Activated naive CD4-positive, alpha-beta T cell treated with anti-CD3 and anti-CD28 coated beads, Interleukin-2, amount 10 ng/mL, durations not matched to agents 7 days and 5 days (primary cell): ENCODE measurements at regions not wholly inside any gene's neighbourhood (a gene's known extent, or its start where the extent isn't known, plus 50 kb on each side); places are given as distances from the start of the nearest gene placed in this dataset.
"Not testable (repeated sequence)": the region's sequence is repeated elsewhere in the genome, so short reads cannot be mapped to it uniquely, and the experiment has no call there.

Source experiments
- CTCF ChIA-PET: fragments of 350-600 bp; sonication (Branson Sonifier 250); formaldehyde crosslinking; loops from one replicate; lab custom pipeline; 2021; ENCODE audit warnings: antibody characterized with exemption; lab: Charles Lee
- DNase-seq: peaks from one replicate; pipeline ENCODE4 v3.0.0-alpha.2; 2020
- H3K27ac Mint-ChIP-seq: one replicate; pipeline ENCODE4 v1.8.0; 2021; ENCODE audit warnings: mild to moderate bottlenecking, moderate library complexity, mixed read lengths
- H3K27me3 Mint-ChIP-seq: one replicate; pipeline ENCODE4 v1.8.0; 2021; ENCODE audit warnings: mild to moderate bottlenecking, mixed read lengths
- H3K36me3 Mint-ChIP-seq: one replicate; pipeline ENCODE4 v1.8.0; 2021; ENCODE audit warnings: mixed read lengths
- H3K4me1 Mint-ChIP-seq: one replicate; pipeline ENCODE4 v1.8.0; 2021; ENCODE audit warnings: mixed read lengths
- H3K4me3 Mint-ChIP-seq: one replicate; pipeline ENCODE4 v1.8.0; 2021; ENCODE audit warnings: mild to moderate bottlenecking, moderate library complexity, mixed read lengths
- H3K9me3 Mint-ChIP-seq: one replicate; pipeline ENCODE4 v1.8.0; 2021; ENCODE audit warnings: mixed read lengths

- DNase-seq = no peak
- H3K27me3 Mint-ChIP-seq = no peaks in the 10 kb centered on the region
- H3K4me3 Mint-ChIP-seq = no peak overlapping the region
- no peak overlapping the region for H3K27ac Mint-ChIP-seq
- no peaks in the 10 kb centered on the region for H3K36me3 Mint-ChIP-seq
- no peaks in the 10 kb centered on the region for H3K4me1 Mint-ChIP-seq
- H3K9me3 Mint-ChIP-seq = peaks cover 2% of the 10 kb centered on the region
- CTCF ChIA-PET = no interaction called here
Observed at GRCh38 chr3:145087038-145087437, 1073.9 kb downstream of the PLOD2 start.

- Mint-ChIP-seq H3K36me3 (no peaks in the 10 kb centered on the region), H3K9me3 (peaks cover 2% of the 10 kb centered on the region), H3K4me1 (no peaks in the 10 kb centered on the region), H3K27ac (no peak overlapping the region), H3K4me3 (no peak overlapping the region), H3K27me3 (no peaks in the 10 kb centered on the region)
- DNase-seq = no peak
- CTCF ChIA-PET = no interaction called here
Observed at GRCh38 chr3:145088917-145089316, 1072.1 kb downstream of the PLOD2 start.

GRCh38 chr3:145089337-145089736 is 1071.6 kb downstream of the PLOD2 start:
- Mint-ChIP-seq H3K9me3 (peaks cover 2% of the 10 kb centered on the region), H3K27ac (no peak overlapping the region), H3K27me3 (no peaks in the 10 kb centered on the region), H3K36me3 (no peaks in the 10 kb centered on the region), H3K4me3 (no peak overlapping the region), H3K4me1 (no peaks in the 10 kb centered on the region)
- CTCF ChIA-PET = no interaction called here
- no peak for DNase-seq

- Mint-ChIP-seq H3K27me3 (no peaks in the 10 kb centered on the region), H3K36me3 (no peaks in the 10 kb centered on the region), H3K4me1 (no peaks in the 10 kb centered on the region), H3K27ac (no peak overlapping the region), H3K4me3 (no peak overlapping the region), H3K9me3 (no peaks in the 10 kb centered on the region)
- DNase-seq = no peak
- CTCF ChIA-PET = no interaction called here
Observed at GRCh38 chr3:145094355-145094941, 1066.5 kb downstream of the PLOD2 start.

- DNase-seq, H3K9me3 Mint-ChIP-seq, H3K27me3 Mint-ChIP-seq, H3K36me3 Mint-ChIP-seq, H3K4me3 Mint-ChIP-seq, H3K27ac Mint-ChIP-seq, H3K4me1 Mint-ChIP-seq: not testable (repeated sequence)
- CTCF ChIA-PET = interaction anchor here (0.8 kb wide), 1 partner anchor 17 kb away, joined by 3 read pairs; no protein-coding TSS in a partner anchor
Observed at GRCh38 chr3:145111141-145111540, 1049.8 kb downstream of the PLOD2 start.

- no peaks in the 10 kb centered on the region for H3K36me3 Mint-ChIP-seq
- DNase-seq = no peak
- H3K27me3 Mint-ChIP-seq = no peaks in the 10 kb centered on the region
- no peaks in the 10 kb centered on the region for H3K4me1 Mint-ChIP-seq
- H3K27ac Mint-ChIP-seq = no peak overlapping the region
- H3K9me3 Mint-ChIP-seq = peaks cover 8% of the 10 kb centered on the region
- no peak overlapping the region for H3K4me3 Mint-ChIP-seq
- CTCF ChIA-PET = no interaction called here
Observed at GRCh38 chr3:145116769-145117168, 1044.2 kb downstream of the PLOD2 start.

GRCh38 chr3:145118303-145118702 is 1042.7 kb downstream of the PLOD2 start:
- no peaks in the 10 kb centered on the region for H3K36me3 Mint-ChIP-seq
- H3K4me3 Mint-ChIP-seq = no peak overlapping the region
- peaks cover 8% of the 10 kb centered on the region for H3K9me3 Mint-ChIP-seq
- DNase-seq = no peak
- H3K27ac Mint-ChIP-seq = no peak overlapping the region
- H3K4me1 Mint-ChIP-seq = no peaks in the 10 kb centered on the region
- CTCF ChIA-PET = no interaction called here
- H3K27me3 Mint-ChIP-seq = no peaks in the 10 kb centered on the region

- no peaks in the 10 kb centered on the region for H3K27me3 Mint-ChIP-seq
- H3K27ac Mint-ChIP-seq = no peak overlapping the region
- no peaks in the 10 kb centered on the region for H3K36me3 Mint-ChIP-seq
- no peak for DNase-seq
- no peaks in the 10 kb centered on the region for H3K9me3 Mint-ChIP-seq
- no peak overlapping the region for H3K4me3 Mint-ChIP-seq
- no peaks in the 10 kb centered on the region for H3K4me1 Mint-ChIP-seq
- CTCF ChIA-PET = no interaction called here
Observed at GRCh38 chr3:145124900-145125678, 1035.9 kb downstream of the PLOD2 start.

- Mint-ChIP-seq H3K27me3 (no peaks in the 10 kb centered on the region), H3K4me1 (no peaks in the 10 kb centered on the region), H3K4me3 (no peak overlapping the region), H3K36me3 (no peaks in the 10 kb centered on the region), H3K9me3 (no peaks in the 10 kb centered on the region), H3K27ac (no peak overlapping the region)
- DNase-seq = no peak
- CTCF ChIA-PET = no interaction called here
Observed at GRCh38 chr3:145133281-145133680, 1027.7 kb downstream of the PLOD2 start.

GRCh38 chr3:145134738-145135137 is 1026.2 kb downstream of the PLOD2 start:
- CTCF ChIA-PET = no interaction called here
- Mint-ChIP-seq H3K4me1 (no peaks in the 10 kb centered on the region), H3K27me3 (no peaks in the 10 kb centered on the region), H3K9me3 (no peaks in the 10 kb centered on the region), H3K36me3 (no peaks in the 10 kb centered on the region), H3K4me3 (no peak overlapping the region), H3K27ac (no peak overlapping the region)
- no peak for DNase-seq

- DNase-seq = no peak
- Mint-ChIP-seq H3K27me3 (no peaks in the 10 kb centered on the region), H3K4me1 (no peaks in the 10 kb centered on the region), H3K36me3 (no peaks in the 10 kb centered on the region), H3K4me3 (no peak overlapping the region), H3K9me3 (peaks cover 3% of the 10 kb centered on the region), H3K27ac (no peak overlapping the region)
- CTCF ChIA-PET = no interaction called here
Observed at GRCh38 chr3:145144361-145144760, 1016.6 kb downstream of the PLOD2 start.

GRCh38 chr3:145145461-145145860 is 1015.5 kb downstream of the PLOD2 start:
- Mint-ChIP-seq H3K4me1 (no peaks in the 10 kb centered on the region), H3K27ac (no peak overlapping the region), H3K9me3 (peaks cover 3% of the 10 kb centered on the region), H3K4me3 (no peak overlapping the region), H3K36me3 (no peaks in the 10 kb centered on the region), H3K27me3 (no peaks in the 10 kb centered on the region)
- CTCF ChIA-PET = no interaction called here
- no peak for DNase-seq

- no peak overlapping the region for H3K27ac Mint-ChIP-seq
- no peak for DNase-seq
- no peaks in the 10 kb centered on the region for H3K36me3 Mint-ChIP-seq
- H3K4me3 Mint-ChIP-seq = no peak overlapping the region
- CTCF ChIA-PET = no interaction called here
- no peaks in the 10 kb centered on the region for H3K9me3 Mint-ChIP-seq
- H3K27me3 Mint-ChIP-seq = no peaks in the 10 kb centered on the region
- no peaks in the 10 kb centered on the region for H3K4me1 Mint-ChIP-seq
Observed at GRCh38 chr3:145159640-145160039, 1001.3 kb downstream of the PLOD2 start.

- Mint-ChIP-seq H3K36me3 (no peaks in the 10 kb centered on the region), H3K9me3 (peaks cover 2% of the 10 kb centered on the region), H3K4me1 (no peaks in the 10 kb centered on the region), H3K27ac (no peak overlapping the region), H3K4me3 (no peak overlapping the region), H3K27me3 (no peaks in the 10 kb centered on the region)
- CTCF ChIA-PET = no interaction called here
- no peak for DNase-seq
Observed at GRCh38 chr3:145170121-145170520, 990.9 kb downstream of the PLOD2 start.

- Mint-ChIP-seq H3K27ac (no peak overlapping the region), H3K27me3 (no peaks in the 10 kb centered on the region), H3K4me1 (no peaks in the 10 kb centered on the region), H3K9me3 (peaks cover 2% of the 10 kb centered on the region), H3K36me3 (no peaks in the 10 kb centered on the region), H3K4me3 (no peak overlapping the region)
- DNase-seq = no peak
- CTCF ChIA-PET = no interaction called here
Observed at GRCh38 chr3:145175626-145176025, 985.4 kb downstream of the PLOD2 start.
